K562 (cell line): ENCODE measurements at regions not wholly inside any gene's neighbourhood (a gene's known extent, or its start where the extent isn't known, plus 50 kb on each side); places are given as distances from the start of the nearest gene placed in this dataset.

Source experiments
- ATAC-seq: fragments of 200-7000 bp; cut with Tn5 transposase; 3 replicates; pipeline ENCODE4 v1.9.1; 2020; ENCODE audit warnings: moderate library complexity
- BruUV-seq: library from RNA; stranded (reverse); fragments of 400-500 nt; replicated peaks from 2 replicates; lab custom pipeline; 2021; lab: Mats Ljungman, UMichigan
- CTCF ChIA-PET: fragments of 300-600 bp; formaldehyde crosslinking; extraction: SDS; loops from one replicate; lab custom pipeline; 2021; ENCODE audit warnings: low intra/inter-chr PET ratio; lab: Yijun Ruan, JAX
- POLR2A ChIA-PET: fragments of 300-600, 350-650 bp; sonication (Branson Sonifier 250); formaldehyde crosslinking; extraction: SDS; loops from one replicate; lab custom pipeline; 2021; ENCODE audit warnings: antibody characterized with exemption, inconsistent platforms; lab: Yijun Ruan, JAX
- DNase-seq, 4 experiments: peaks; one replicate each; pipeline versions ENCODE4 v3.0.0 to v3.0.0-alpha.2; 2011 to 2018; ENCODE audit warnings: low spot score in 3 of 4, mixed read lengths in 3 of 4; ENCODE audit errors: extremely low read depth in 1 of 4
- FAIRE-seq: peaks from 2 replicates; lab custom pipeline; 2011; peaks lifted over from hg19 to GRCh38; lab: Jason Lieb, UNC
- H2AFZ ChIP-seq: 2 replicates; pipeline ENCODE4 v1.6.0; 2011; ENCODE audit warnings: low read depth, low read length, control low read depth, inconsistent platforms
- H3K27ac ChIP-seq: fragments of 200-600 bp; 3 replicates; pipeline ENCODE4 v1.8.0; 2011; ENCODE audit warnings: low read depth, mild to moderate bottlenecking, control low read depth, inconsistent platforms, low read length, moderate library complexity, mixed read lengths; ENCODE audit errors: extremely low read depth
- H3K27me3 ChIP-seq, 2 experiments: fragments of 300-600 bp in 1 of 2; 2 replicates in 1 of 2; 3 replicates in 1 of 2; pipeline versions ENCODE4 v1.6.0 to v1.8.0; 2011; ENCODE audit warnings: inconsistent platforms in 2 of 2, low read length in 2 of 2, mild to moderate bottlenecking in 1 of 2, mixed read lengths in 1 of 2, moderate library complexity in 1 of 2; ENCODE audit not compliant: control insufficient read depth in 2 of 2, insufficient read depth in 2 of 2
- H3K36me3 ChIP-seq: fragments of 300-600 bp; 3 replicates; pipeline ENCODE4 v1.8.0; 2011; ENCODE audit warnings: mild to moderate bottlenecking, low read length, inconsistent platforms; ENCODE audit not compliant: control insufficient read depth, insufficient read depth
- H3K4me1 ChIP-seq, 2 experiments: fragments of 200-600 bp in 1 of 2; replicated peaks in 1 of 2; 2 replicates in 1 of 2; 3 replicates in 1 of 2; pipeline versions ENCODE4 v1.5.1 to v1.8.0; 2011; ENCODE audit warnings: inconsistent platforms in 2 of 2, low read length in 2 of 2, mild to moderate bottlenecking in 1 of 2, mixed read lengths in 1 of 2, moderate library complexity in 1 of 2; ENCODE audit not compliant: control insufficient read depth in 2 of 2, insufficient read depth in 2 of 2
- H3K4me2 ChIP-seq: 2 replicates; pipeline ENCODE4 v1.6.1; 2011; ENCODE audit warnings: low read length, control low read depth, inconsistent platforms, mixed read lengths; ENCODE audit not compliant: insufficient read depth
- H3K4me3 ChIP-seq: fragments of 200-600 bp; sonication (generic), shearing (Covaris generic); 2 replicates; pipeline ENCODE4 v1.5.1; 2016; ENCODE audit warnings: control low read depth, inconsistent platforms
- H3K79me2 ChIP-seq: fragments of 200-600 bp; 3 replicates; pipeline ENCODE4 v1.8.0; 2011; ENCODE audit warnings: low read length, inconsistent platforms; ENCODE audit not compliant: control insufficient read depth, insufficient read depth
- H3K9ac ChIP-seq, 2 experiments: 2 replicates each; pipeline versions ENCODE4 v1.6.0 to v1.6.1; 2011; ENCODE audit warnings: low read depth in 2 of 2, low read length in 2 of 2, control low read depth in 1 of 2, inconsistent platforms in 1 of 2, mild to moderate bottlenecking in 1 of 2, mixed read lengths in 1 of 2; ENCODE audit not compliant: insufficient read depth in 1 of 2
- H3K9me1 ChIP-seq: one replicate; pipeline ENCODE4 v1.6.0; 2011; ENCODE audit warnings: inconsistent platforms, mild to moderate bottlenecking, low read length, moderate library complexity; ENCODE audit not compliant: control insufficient read depth, insufficient read depth
- H3K9me3 ChIP-seq: replicated peaks from 2 replicates; pipeline ENCODE4 v1.5.1; 2011; ENCODE audit warnings: low read depth, low read length, inconsistent platforms; ENCODE audit not compliant: control insufficient read depth, insufficient read depth
- H4K20me1 ChIP-seq: replicated peaks from 2 replicates; pipeline ENCODE4 v1.6.1; 2011; ENCODE audit warnings: low read length, inconsistent platforms, mixed read lengths; ENCODE audit not compliant: control insufficient read depth, insufficient read depth
- E2F4 ChIP-seq: sonication (generic); formaldehyde crosslinking; IDR thresholded peaks from 2 replicates; pipeline ENCODE4 v1.8.0; 2022; ENCODE audit warnings: mild to moderate bottlenecking, low read depth, missing genetic modification reagents
- FOSL1 ChIP-seq: fragments of 200-800 bp; sonication (Bioruptor generic); conservative IDR thresholded peaks from 2 replicates; pipeline ENCODE4 v1.6.1; 2016; ENCODE audit warnings: missing genetic modification characterization, missing compliant biosample characterization
- FOXA3 ChIP-seq, 2 experiments: fragments of 450-650 bp in 1 of 2; sonication (generic) in 1 of 2; formaldehyde crosslinking; IDR thresholded peaks in 1 of 2; conservative IDR thresholded peaks in 1 of 2; 2 replicates each; pipeline versions ENCODE4 v1.4.0 to v1.8.0; 2020 to 2022; ENCODE audit warnings: mild to moderate bottlenecking in 2 of 2, missing genetic modification reagents in 1 of 2
- HDAC1 ChIP-seq, 2 experiments: fragments of 450-650 bp; IDR thresholded peaks; 2 replicates each; pipeline ENCODE4 v1.6.1; 2016 to 2017; ENCODE audit warnings: inconsistent platforms in 1 of 2, mild to moderate bottlenecking in 1 of 2, moderate library complexity in 1 of 2
- KLF10 ChIP-seq: fragments of 250-450 bp; sonication (Bioruptor Pico); IDR thresholded peaks from 2 replicates; pipeline ENCODE4 v1.6.1; 2021; ENCODE audit warnings: matching md5 sums
- RERE ChIP-seq: sonication (generic); formaldehyde crosslinking; IDR thresholded peaks from 2 replicates; pipeline ENCODE4 v1.8.0; 2023; ENCODE audit warnings: missing genetic modification reagents, mild to moderate bottlenecking, borderline replicate concordance
- ZNF24 ChIP-seq: fragments of 450-650 bp; IDR thresholded peaks from 2 replicates; pipeline ENCODE4 v1.6.1; 2016
- ZNF280B ChIP-seq: fragments of 250-450 bp; sonication (Bioruptor Pico); IDR thresholded peaks from 2 replicates; pipeline ENCODE4 v1.5.1; 2021; ENCODE audit warnings: mild to moderate bottlenecking
- ZNF586 ChIP-seq: fragments of 450-650 bp; formaldehyde crosslinking; conservative IDR thresholded peaks from 2 replicates; pipeline ENCODE4 v1.4.0; 2020; ENCODE audit warnings: mild to moderate bottlenecking, moderate library complexity
- WGBS: fragments of 100-300 bp; shearing (Covaris generic); methylation state at CpG from one replicate; pipeline ENCODE4 v1.1.6; 2016; ENCODE audit warnings: low coverage, mixed read lengths; ENCODE audit not compliant: insufficient coverage; ENCODE audit errors: missing lambda C conversion rate; 5-methylcytosine and 5-hydroxymethylcytosine counted together
- in situ Hi-C: fragments of 300-500 bp; cut with MboI; formaldehyde crosslinking; loops from 4 replicates; pipeline ENCODE4 v1.15.0; 2018; ENCODE audit warnings: inconsistent platforms, mixed read lengths
- intact Hi-C: fragments of 100-400 bp; cut with micrococcal nuclease; formaldehyde crosslinking; loops from 2 replicates; pipeline ENCODE4 v1.14.2; 2022

GRCh38 chr17:70621566-70621965 is 452.2 kb downstream of the KCNJ2 start:
- Histone ChIP-seq H3K4me1 (no peaks in the 10 kb centered on the region), H3K9ac (no peak overlapping the region), H3K9me3 (no peaks in the 10 kb centered on the region), H2AFZ (no peak overlapping the region), H4K20me1 (no peaks in the 10 kb centered on the region), H3K4me2 (no peak overlapping the region), H3K4me3 (no peak overlapping the region), H3K79me2 (no peaks in the 10 kb centered on the region), H3K9me1 (no peaks in the 10 kb centered on the region), H3K27ac (no peak overlapping the region), H3K36me3 (no peaks in the 10 kb centered on the region), H3K27me3 (no peaks in the 10 kb centered on the region)
- intact Hi-C loops (no loop called here), in situ Hi-C loops (no loop called here)
- ChIA-PET POLR2A (no interaction called here), CTCF (no interaction called here)
- no TSS peak for BruUV-seq
- FAIRE-seq (no peak), ATAC-seq (no peak), DNase-seq (no peak)
- WGBS, result 2% methylated on average over 5 of the region's 5 CpGs
- TF ChIP-seq ZNF24, result no peak
- TF ChIP-seq HDAC1 (IDR thresholded peaks at IDR 0.05), result no peak
- TF ChIP-seq E2F4, result no peak
- no peak for TF ChIP-seq KLF10 (CRISPR knock-in tag)
- TF ChIP-seq FOXA3 (CRISPR knock-in tag; conservative IDR thresholded peaks at IDR 0.05 in 1 of 2, IDR thresholded peaks at IDR 0.05 in 1 of 2), result no peak
- no peak for TF ChIP-seq ZNF586 (CRISPR knock-in tag)
- no peak for TF ChIP-seq RERE (CRISPR knock-in tag)
- TF ChIP-seq FOSL1 (tag), result no peak
- no peak for TF ChIP-seq ZNF280B (CRISPR knock-in tag)
